Pulmonary artery endothelial cell (primary cell): ENCODE measurements at regions not wholly inside any gene's neighbourhood (a gene's known extent, or its start where the extent isn't known, plus 50 kb on each side); places are given as distances from the start of the nearest gene placed in this dataset.
"Not testable (repeated sequence)": the region's sequence is repeated elsewhere in the genome, so short reads cannot be mapped to it uniquely, and the experiment has no call there.

Source experiments
- DNase-seq: peaks from one replicate; pipeline ENCODE4 v3.0.0-alpha.2; 2011; ENCODE audit warnings: low read depth, low spot score

DNA sequence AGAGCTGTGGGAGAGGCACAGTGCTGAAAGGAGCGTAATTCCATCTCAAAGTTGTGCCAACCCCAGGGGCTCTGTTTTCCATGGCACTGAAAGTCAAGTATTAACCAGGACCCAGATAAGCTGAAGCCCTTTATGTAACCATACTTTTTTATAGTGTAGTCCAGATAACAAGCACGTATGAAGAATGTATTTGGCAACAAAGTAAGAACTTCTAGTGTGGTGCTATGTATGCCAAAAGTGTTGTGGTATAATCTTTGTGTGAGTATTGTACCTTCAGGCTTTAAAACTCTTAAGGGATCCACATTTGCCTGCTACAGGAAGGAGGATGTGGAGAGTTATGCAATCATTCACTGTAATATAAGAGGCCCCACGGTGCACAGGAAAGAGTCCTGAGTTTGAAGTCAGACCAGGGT is 129.4 kb downstream of the IBTK start:
- DNase-seq: no peak

DNA sequence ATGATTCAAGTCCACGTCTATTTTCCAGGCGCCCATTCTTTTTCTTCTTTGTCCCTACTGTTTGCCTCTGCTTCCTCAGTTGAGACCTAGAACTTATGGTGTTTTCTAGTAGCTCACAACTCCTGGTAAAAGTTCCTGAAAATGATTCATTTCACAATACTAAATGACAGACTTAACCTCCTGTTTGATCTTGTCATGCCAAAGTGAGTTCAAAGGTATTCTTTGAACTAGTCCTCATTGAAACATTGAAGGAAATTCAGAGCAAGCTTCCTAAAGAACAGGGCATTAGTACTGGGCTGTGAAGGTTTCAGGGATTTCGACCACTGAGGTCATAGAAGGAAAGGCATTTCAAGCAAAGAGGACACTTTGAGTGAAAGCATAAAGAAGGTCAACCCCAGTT is 132.8 kb downstream of the IBTK start:
- DNase-seq: no peak

DNA sequence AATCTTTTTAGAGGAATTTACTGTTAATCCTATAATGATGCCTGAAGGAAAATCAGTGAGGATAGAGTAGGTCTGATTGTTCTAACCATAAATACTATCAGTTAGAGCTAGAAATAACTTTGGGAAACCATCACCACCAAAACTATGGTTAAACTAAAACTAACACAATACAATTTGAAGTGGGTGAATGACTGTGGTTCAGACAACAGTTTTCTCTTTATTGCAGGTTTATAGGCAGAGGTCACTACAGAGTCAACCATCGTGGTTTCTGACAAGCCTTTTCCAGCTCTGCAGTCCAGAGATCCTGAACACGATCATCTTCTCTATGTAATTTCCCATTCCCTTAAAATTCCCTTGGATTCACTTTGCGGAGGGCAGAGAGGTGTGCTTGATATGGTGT is 134.3 kb downstream of the IBTK start:
- no peak for DNase-seq

DNA sequence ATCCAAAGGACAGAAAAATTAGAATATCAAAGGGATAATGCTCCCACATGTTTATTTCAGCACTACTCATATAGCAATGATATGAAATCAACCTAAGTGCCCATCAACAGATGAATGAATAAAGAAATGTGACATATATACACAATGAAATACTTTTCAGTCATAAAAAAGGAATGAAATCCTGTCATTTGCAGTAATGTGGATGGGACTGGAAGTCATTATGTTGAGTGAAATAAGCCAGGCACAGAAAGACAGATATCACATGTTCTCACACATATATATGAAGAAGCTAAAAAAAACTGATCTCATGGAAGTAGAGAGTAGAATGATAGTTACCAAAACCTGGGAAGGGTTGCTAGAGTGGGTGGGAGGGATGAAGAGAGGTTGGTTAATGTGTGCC is 135.7 kb downstream of the IBTK start:
- DNase-seq: no peak

DNA sequence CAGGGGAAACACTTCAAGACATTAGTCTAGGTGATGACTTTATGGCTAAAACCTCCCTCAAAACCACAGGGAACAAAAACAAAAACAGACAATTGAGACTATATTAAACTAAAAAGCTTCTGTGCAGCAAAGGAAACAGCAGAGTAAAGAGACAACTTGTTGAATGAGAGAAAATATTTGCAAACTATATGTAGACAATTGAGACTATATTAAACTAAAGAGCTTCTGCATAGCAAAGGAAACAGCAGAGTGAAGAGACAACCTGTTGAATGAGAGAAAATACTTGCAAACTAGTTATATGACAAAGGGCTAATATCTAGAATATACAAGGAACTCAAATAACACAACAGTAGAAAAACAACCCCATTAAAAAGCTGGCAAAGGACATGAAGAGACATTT is 136.4 kb downstream of the IBTK start:
- no peak for DNase-seq

DNA sequence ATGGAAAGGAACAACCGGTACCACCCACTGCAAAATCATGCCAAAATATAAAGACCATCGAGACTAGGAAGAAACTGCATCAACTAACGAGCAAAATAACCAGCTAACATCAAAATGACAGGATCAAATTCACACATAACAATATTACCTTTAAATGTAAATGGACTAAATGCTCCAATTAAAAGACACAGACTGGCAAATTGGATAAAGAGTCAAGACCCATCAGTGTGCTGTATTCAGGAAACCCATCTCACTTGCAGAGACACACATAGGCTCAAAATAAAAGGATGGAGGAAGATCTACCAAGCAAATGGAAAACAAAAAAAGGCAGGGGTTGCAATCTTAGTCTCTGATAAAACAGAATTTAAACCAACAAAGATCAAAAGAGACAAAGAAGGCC is 144.4 kb downstream of the IBTK start:
- not testable (repeated sequence) for DNase-seq

DNA sequence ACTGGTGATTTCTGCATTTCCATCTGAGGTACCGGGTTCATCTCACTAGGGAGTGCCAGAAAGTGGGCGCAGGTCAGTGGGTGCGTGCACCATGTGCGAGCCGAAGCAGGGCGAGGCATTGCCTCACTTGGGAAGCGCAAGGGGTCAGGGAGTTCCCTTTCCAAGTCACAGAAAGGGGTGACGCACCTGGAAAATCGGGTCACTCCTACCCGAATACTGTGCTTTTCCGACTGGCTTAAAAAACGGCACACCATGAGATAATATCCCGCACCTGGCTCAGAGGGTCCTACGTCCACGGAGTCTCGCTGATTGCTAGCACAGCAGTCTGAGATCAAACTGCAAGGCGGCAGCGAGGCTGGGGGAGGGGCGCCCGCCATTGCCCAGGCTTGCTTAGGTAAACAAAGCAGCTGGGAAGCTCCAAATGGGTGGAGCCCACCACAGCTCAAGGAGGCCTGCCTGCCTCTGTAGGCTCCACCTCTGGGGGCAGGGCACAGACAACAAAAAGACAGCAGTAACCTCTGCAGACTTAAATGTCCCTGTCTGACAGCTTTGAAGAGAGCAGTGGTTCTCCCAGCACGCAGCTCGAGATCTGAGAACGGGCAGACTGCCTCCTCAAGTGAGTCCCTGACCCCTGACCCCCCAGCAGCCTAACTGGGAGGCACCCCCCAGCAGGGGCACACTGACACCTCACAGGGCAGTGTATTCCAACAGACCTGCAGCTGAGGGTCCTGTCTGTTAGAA is 146.0 kb downstream of the IBTK start:
- DNase-seq: not testable (repeated sequence)

DNA sequence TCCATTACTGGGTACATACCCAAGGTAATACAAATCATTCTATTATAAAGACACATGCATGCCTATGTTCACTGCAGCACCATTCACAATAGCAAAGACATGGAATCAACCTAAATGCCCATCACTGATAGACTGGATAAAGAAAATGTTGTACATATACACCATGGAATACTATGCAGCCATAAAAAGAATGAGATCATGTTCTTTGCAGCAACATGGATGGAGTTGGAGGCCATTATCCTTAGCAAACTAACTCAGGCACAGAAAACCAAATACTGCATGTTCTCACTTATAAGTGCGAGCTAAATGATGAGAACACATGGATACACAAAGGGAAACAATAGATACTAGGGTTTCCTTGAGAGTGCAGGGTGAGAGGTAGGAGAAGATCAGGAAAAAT is 146.8 kb downstream of the IBTK start:
- DNase-seq: not testable (repeated sequence)

DNA sequence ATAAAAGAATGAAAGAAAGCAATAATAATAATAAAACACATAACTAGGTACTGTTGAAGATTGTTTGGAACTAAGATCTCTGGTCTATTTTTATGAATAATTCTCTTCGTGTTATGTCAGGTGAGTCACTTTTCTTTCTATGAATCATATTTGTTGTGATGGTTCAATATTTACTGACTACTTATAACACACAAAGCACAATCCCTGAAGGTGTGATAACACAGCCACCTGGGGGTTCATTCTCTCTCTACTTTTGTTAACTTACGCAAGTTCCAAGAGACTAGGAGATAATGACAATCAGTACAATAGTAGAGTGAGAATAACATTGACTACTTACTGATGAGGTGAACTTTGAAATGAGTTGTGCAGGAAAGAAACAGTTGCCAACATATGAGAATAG is 149.9 kb downstream of the IBTK start:
- DNase-seq: no peak

DNA sequence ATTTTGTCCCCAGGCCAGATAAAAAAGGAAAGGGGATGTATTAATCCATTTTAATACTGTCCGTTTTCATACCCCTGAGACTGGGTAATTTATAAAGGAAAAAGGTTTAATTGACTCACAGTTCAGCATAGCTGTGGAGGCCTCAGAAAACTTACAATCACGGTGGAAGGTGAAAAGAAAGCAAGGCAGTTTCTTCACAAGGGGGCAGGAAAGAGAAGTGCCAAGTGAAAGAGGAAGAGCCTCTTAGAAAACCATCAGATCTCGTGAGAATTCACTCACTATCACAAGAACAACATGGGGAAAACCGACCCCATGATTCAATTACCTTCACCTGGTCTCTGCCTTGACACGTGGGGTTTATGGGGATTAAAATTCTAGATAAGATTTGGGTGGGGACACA is 152.5 kb downstream of the IBTK start:
- no peak for DNase-seq

DNA sequence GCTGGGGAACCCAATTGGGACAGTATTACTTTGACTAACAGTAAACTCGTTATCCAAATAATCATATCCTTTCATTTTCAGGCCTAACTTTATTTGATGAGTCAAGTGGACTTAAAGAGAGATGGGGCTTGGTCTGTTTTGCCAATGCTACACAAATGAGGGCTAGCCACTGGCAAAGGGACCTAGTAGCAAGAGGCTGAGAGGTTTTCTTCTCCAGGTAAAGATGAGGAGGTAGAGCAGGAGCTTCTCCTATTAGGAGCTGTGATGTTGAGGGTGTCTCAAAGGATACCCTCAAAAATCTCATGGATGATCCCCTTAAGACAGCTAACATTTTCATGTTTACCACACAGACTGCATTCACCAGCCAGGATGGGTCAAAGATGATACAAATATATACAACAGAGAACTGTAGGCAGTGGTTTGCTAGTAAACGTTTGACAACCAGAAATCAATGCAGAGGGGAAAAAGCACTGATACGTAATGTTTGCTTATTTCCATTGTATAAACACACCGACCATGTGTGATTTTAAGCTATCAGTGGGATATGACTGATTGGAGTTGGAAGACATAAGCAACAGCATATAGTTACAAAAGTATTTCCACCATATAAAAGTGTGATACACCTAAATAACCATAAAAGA is 153.3 kb downstream of the IBTK start:
- no peak for DNase-seq

DNA sequence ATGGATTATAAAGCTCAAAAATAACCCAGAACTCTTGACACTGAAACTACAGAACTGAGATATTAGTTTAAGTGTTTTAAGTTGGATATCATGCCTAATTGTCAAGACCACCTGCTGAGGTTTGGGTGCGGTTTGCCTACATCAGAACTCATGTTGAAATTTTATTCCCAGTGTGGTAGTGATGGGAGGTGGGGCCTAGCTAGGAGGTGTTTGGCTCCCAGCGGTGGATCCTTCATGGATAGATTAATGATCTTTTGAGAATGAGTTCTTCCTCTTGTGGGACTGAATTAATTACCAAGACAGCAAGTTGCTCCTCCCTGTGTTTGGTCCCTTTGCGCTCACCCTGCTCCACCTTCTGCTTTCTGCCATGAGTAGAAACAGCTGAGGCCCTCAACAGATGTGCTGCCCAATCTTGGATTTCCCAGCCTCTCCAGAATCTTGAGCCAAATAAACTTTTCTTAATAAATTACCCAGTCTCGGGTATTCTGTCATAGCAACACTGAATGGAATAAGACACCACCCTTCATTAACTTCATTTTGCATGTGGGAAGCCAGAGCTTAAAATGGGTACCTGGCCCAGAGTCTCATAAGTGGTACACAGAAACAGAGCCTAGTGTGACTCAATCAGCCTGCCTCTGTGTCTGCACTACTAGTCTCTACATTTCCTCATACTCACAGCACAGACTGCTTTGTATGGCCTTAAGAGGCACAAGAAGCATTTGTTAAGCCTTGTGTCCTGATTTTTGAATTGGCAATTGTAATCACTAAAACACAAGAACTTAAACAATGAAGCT is 158.4 kb downstream of the IBTK start:
- no peak for DNase-seq

DNA sequence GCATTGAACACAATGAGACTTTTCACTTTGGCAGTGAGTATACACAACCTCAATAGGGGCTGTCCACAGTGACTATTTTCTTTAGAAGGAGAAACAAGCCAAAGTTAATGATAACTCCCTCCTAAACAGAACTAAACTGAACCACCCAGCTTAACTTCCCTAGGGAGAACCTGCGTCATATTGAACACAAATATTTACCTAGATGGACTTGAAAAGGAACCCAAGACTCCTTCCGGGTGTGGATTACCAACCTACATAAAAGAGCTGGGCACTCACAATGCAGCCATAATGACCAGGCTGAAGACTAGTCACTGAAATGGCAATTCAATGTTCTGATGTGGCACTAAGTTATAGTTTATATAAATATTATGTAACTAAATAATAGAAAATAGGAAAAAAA is 160.6 kb downstream of the IBTK start:
- DNase-seq: no peak

DNA sequence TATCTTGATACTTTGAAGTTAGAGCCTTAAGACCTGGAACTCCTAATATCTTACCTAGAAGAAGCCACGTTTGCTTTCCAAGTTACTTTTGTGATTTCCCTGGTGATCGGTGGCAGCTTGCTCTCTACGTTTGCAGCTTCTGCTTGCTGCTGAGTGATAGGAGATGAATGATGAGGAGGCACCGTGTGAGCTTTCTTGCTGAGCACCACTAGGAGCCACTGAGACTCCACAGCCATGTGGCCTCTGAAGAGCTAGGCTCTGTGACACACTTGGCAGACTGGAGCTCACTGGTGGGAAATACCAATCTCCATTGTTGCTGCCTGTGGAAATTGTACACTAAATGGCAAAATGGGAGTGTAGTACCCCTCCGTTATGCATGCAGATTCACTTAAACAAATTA is 161.8 kb downstream of the IBTK start:
- DNase-seq: no peak

DNA sequence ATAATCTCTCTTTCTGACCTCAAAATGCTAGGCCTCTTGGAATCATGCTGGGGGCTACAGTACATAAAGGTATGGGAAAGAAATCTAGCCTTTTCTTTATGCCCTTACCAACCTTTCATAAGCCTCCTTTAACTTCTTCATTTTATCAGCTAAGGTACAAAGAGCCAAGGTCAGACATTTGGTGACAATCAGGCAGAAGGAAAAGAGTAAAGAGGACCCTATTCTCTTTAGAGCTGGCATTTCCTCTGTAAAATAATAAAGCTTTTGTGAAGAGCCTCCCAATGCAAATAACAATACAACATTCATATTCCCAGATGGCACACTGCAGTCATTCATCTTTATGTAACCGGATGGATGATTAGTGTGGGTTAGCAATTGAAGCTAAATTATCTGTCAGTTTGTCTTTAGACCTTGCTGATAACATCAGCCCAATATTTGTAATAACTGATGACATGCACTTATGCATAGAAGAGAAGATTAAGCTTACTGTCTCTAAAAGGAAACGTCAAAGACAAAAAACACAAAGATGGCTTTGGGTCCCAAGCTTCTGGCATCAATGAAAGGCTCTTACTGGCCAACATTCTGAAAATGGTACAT is 163.1 kb downstream of the IBTK start:
- DNase-seq: no peak

DNA sequence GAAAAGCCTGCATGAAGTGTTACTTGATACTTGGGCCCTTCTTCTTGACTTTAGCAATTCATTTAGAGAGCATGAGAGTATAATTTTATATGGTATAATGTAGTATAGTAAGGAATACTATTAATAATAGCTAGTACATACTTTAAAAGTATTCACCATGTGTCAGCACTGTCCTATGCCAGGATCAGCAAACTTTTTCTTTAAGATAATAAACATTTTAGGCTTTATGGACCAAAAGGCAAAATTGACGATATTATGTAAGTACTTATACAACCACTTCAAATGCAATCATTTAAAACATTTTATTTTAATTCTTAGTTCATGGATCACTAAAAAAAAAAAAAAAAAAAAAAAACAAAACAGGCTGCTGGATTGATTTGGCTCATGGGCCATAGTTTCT is 163.9 kb downstream of the IBTK start:
- DNase-seq: no peak

DNA sequence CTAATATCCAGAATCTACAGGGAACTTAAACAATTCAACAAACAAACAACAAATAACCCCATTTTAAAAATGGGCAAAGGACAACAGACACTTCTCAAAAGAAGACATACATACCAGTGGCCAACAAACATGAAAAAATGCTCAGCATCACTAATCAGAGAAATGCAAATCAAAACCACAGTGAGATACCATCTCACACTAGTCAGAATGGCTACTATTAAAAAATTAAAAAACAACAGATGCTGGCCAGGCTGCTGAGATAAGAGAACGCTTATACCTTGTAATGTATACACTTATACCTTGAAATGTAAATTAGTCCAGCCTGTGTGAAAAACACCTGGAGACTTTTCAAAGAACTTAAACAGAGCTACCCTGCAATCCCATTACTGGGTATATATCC is 166.8 kb downstream of the IBTK start:
- no peak for DNase-seq

DNA sequence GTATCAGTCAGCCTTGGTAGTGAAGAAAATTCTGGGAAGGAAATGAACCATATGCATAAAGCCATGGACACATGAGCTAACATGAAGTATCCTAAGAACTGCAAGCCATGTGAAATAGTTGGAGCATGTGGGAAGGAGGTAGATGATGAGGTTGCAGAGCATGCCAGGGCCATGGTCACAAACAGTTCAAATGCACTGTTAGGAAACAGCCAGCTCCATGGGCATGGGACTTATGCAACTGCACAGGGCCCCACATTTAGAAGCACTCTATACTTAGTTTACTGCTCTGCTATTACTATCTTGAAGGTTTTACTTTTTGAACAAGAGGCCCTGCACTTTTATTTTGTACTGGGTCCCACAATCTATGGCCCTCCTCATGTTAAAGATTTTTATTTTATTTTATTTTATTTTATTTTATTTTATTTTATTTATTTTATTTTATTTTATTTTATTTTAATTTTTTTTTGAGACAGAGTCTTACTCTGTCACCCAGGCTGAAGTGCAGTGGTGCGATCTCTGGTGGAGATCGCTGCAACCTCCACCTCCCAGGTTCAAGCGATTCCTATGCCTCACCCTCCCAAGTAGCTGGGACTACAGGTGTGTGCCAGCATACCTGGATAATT is 169.1 kb downstream of the IBTK start:
- DNase-seq: no peak

DNA sequence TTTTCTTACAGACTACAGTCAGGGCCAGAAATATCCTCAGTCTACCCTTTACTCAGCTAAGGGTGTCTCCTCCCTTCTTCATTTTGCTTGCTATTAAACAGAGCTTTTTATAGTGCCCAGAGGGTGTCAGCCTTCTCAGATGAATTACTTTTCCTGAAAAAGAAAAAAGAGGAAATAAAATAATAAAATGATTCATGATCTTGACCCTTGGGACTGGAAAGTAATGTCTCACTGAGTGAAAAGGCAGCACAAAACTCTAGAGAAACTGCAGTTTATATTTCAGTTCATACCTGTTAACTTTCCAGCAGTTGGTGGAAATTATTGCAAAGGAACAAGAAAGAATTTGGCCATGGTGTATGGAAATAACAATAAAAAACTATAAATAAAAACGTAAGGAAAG is 170.6 kb downstream of the IBTK start:
- no peak for DNase-seq

DNA sequence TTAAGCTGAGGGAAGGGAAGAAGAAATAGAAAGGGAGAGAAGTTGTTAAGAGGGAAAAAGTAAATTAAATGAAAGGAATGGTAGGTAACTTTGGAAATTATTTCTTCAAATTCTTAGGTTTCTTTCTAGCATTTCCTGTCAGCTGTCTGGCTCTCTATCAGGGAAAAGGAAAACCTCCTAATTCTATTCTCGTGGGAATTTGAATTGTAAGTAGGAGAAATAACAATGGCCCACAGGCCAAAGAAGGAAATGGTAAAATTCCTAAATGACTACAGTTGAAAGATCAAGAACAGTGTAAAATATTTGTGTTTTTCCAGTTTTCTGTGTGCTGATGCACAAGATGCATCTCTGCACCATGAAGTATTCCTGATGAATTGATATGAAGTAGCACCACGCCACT is 173.0 kb downstream of the IBTK start:
- no peak for DNase-seq

DNA sequence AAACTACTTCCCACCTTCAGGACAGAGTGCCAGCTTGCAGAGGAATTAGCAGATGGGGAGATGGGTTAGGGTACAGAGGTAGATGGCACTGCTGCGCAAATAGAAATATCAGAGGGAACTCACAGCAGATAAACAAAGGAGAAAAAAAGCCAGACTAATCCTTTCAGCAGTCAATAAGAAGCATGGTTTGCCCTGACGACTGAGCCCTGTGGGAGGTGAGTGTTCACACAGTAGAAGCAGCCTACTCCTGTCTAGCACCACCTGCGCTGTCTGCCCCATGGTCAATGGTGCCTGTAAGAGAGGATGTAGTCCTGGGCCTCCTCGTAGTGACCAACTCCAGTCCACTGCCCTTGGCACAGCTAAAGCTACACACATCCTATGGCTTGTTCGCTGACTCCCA is 174.1 kb downstream of the IBTK start:
- DNase-seq: no peak

DNA sequence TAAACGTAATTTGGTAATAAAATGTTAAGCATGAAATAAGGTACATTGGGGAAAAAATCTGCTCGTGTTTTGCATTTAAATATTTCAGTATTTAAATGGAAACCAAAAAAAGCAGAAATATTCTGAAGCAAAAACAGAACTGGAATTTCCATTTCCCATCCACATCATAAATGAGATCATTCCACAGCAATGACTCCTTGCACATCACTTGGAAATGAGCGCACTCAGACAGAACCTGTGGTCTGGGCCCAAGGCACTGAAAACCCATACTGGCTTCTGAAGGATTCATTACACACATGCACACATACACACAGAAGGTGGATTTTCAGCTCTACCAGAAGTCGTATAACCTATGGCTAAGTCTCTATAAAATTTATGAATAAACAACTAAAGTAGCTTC is 174.8 kb downstream of the IBTK start:
- no peak for DNase-seq
